ENCODE measurements at regions not wholly inside any gene's neighbourhood (a gene's known extent, or its start where the extent isn't known, plus 50 kb on each side); places are given as distances from the start of the nearest gene placed in this dataset.

- H3K27me3 ChIP-seq (replicated peaks; ENCODE audit: control insufficient read depth, insufficient read depth, low read length): no peaks in the 10 kb centered on the region
- no peak overlapping the region for H3K9ac ChIP-seq (ENCODE audit: low read length)
- H3K4me3 ChIP-seq (ENCODE audit: low read length): no peak overlapping the region
- no peaks in the 10 kb centered on the region for H3K36me3 ChIP-seq (ENCODE audit: control insufficient read depth, insufficient read depth, low read length, severe bottlenecking)
- peaks cover 14% of the 10 kb centered on the region for H3K4me1 ChIP-seq (ENCODE audit: control insufficient read depth, insufficient read depth, low read length)
- no peak for DNase-seq (ENCODE audit: low read depth)
- no peaks in the 10 kb centered on the region for H3K9me3 ChIP-seq (ENCODE audit: control insufficient read depth, low read length)
Measured at GRCh38 chr1:55824251-55824640, 609.1 kb upstream of the USP24 start.

DNA sequence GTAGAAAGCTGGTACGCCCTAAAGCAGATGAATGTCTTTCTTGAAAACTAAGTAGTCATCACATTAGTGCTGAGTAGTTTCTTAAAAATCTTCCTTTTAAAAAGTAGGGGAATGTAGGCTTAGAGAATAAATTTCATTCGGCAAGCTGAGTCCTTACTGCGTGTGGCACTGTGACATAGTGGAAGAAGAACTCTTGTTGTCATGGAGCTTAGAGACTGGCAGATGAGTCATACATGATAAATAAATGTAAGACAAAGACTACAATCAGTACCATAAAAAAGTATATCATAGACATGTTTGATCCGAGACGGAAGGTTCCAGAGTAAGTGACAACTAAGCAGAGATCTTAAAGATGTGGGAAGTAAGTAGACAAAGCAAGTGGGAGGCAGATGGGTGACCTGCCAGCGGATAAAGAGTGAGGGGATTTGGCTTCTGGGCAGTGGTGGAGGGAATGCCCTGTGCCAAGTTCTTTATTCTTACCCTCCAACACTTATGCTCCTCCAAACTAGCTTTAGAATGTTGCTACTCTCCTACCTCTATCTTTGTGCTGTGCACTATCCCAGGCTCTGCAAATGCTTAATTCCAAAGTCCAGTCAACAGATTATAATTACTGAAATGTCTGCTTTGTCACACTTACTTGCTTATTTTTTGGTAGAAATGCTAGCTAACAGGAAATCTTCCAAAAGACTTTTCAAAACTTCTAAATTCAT, 608.5 kb upstream of the USP24 start:
- H3K36me3 ChIP-seq (ENCODE audit: control insufficient read depth, insufficient read depth, low read length, severe bottlenecking): no peaks in the 10 kb centered on the region
- H3K27me3 ChIP-seq (replicated peaks; ENCODE audit: control insufficient read depth, insufficient read depth, low read length): no peaks in the 10 kb centered on the region
- H3K9ac ChIP-seq (ENCODE audit: low read length): no peak overlapping the region

DNA sequence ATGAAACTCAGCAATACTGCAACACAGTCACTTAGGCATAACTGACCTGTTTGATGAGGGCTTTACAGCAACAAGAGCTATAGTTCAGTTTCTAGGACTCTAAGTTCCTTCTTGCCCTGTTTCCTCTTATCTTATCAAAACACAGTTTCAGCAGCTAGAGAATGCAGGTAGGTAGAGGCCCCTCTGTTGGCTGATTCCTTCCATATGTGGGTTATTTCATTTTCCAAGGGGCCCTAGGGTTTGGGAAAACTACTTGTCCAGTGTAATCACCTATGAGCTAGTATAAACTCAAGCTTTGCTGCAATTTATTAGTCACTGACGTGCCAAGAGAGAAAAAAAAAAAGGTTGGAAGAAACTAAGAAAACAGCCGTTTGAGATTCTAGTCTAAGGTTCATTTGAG, 607.7 kb upstream of the USP24 start:
- Histone ChIP-seq H3K4me3 (ENCODE audit: low read length) (no peak overlapping the region), H3K9ac (ENCODE audit: low read length) (no peak overlapping the region), H3K36me3 (ENCODE audit: control insufficient read depth, insufficient read depth, low read length, severe bottlenecking) (no peaks in the 10 kb centered on the region), H3K27me3 (replicated peaks; ENCODE audit: control insufficient read depth, insufficient read depth, low read length) (no peaks in the 10 kb centered on the region), H3K9me3 (ENCODE audit: control insufficient read depth, low read length) (no peaks in the 10 kb centered on the region), H3K4me1 (ENCODE audit: control insufficient read depth, insufficient read depth, low read length) (peaks cover 12% of the 10 kb centered on the region)
- no peak for DNase-seq (ENCODE audit: low read depth)

More for the DNA sequence above, 608.5 kb upstream of the USP24 start:
- Histone ChIP-seq H3K9me3 (ENCODE audit: control insufficient read depth, low read length) (no peaks in the 10 kb centered on the region), H3K4me3 (ENCODE audit: low read length) (no peak overlapping the region), H3K4me1 (ENCODE audit: control insufficient read depth, insufficient read depth, low read length) (peaks cover 14% of the 10 kb centered on the region)
- peak; percentile 57 for DNase-seq (ENCODE audit: low read depth)

DNA sequence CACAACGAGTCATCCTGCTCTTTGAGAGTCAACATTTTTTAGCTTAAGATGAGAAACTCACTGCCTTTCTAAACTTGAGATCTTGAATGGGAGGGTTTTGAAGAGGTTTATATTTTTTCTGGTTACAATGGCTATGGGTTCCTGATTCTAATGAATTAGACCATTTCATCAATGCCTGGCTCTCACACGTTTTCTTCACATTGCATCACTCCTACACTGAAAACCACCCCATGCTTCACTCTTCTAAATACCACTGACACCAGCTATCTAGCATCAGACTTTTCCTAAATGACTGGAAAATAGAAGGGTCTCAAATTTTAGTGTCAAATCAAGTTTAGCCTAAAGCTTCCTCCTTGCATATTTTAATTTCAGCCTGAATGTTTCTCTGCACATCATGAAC, 606.1 kb upstream of the USP24 start:
- Histone ChIP-seq H3K4me3 (ENCODE audit: low read length) (no peak overlapping the region), H3K36me3 (ENCODE audit: control insufficient read depth, insufficient read depth, low read length, severe bottlenecking) (no peaks in the 10 kb centered on the region), H3K9ac (ENCODE audit: low read length) (no peak overlapping the region), H3K9me3 (ENCODE audit: control insufficient read depth, low read length) (no peaks in the 10 kb centered on the region), H3K27me3 (replicated peaks; ENCODE audit: control insufficient read depth, insufficient read depth, low read length) (no peaks in the 10 kb centered on the region), H3K4me1 (ENCODE audit: control insufficient read depth, insufficient read depth, low read length) (peaks cover 7% of the 10 kb centered on the region)
- DNase-seq (ENCODE audit: low read depth): no peak

GRCh38 chr1:55820501-55820900, 605.3 kb upstream of the USP24 start:
- Histone ChIP-seq H3K27me3 (replicated peaks; ENCODE audit: control insufficient read depth, insufficient read depth, low read length) (no peaks in the 10 kb centered on the region), H3K4me1 (ENCODE audit: control insufficient read depth, insufficient read depth, low read length) (peaks cover under 1% of the 10 kb centered on the region), H3K4me3 (ENCODE audit: low read length) (no peak overlapping the region), H3K9ac (ENCODE audit: low read length) (no peak overlapping the region), H3K36me3 (ENCODE audit: control insufficient read depth, insufficient read depth, low read length, severe bottlenecking) (no peaks in the 10 kb centered on the region), H3K9me3 (ENCODE audit: control insufficient read depth, low read length) (no peaks in the 10 kb centered on the region)
- no peak for DNase-seq (ENCODE audit: low read depth)

- H3K27me3 ChIP-seq (replicated peaks; ENCODE audit: control insufficient read depth, insufficient read depth, low read length): no peaks in the 10 kb centered on the region
- H3K36me3 ChIP-seq (ENCODE audit: control insufficient read depth, insufficient read depth, low read length, severe bottlenecking): no peaks in the 10 kb centered on the region
- H3K9me3 ChIP-seq (ENCODE audit: control insufficient read depth, low read length): no peaks in the 10 kb centered on the region
- no peak for DNase-seq (ENCODE audit: low read depth)
- H3K9ac ChIP-seq (ENCODE audit: low read length): no peak overlapping the region
- no peak overlapping the region for H3K4me3 ChIP-seq (ENCODE audit: low read length)
- peaks cover 1% of the 10 kb centered on the region for H3K4me1 ChIP-seq (ENCODE audit: control insufficient read depth, insufficient read depth, low read length)
Measured at GRCh38 chr1:55819011-55819410, 603.8 kb upstream of the USP24 start.

DNA sequence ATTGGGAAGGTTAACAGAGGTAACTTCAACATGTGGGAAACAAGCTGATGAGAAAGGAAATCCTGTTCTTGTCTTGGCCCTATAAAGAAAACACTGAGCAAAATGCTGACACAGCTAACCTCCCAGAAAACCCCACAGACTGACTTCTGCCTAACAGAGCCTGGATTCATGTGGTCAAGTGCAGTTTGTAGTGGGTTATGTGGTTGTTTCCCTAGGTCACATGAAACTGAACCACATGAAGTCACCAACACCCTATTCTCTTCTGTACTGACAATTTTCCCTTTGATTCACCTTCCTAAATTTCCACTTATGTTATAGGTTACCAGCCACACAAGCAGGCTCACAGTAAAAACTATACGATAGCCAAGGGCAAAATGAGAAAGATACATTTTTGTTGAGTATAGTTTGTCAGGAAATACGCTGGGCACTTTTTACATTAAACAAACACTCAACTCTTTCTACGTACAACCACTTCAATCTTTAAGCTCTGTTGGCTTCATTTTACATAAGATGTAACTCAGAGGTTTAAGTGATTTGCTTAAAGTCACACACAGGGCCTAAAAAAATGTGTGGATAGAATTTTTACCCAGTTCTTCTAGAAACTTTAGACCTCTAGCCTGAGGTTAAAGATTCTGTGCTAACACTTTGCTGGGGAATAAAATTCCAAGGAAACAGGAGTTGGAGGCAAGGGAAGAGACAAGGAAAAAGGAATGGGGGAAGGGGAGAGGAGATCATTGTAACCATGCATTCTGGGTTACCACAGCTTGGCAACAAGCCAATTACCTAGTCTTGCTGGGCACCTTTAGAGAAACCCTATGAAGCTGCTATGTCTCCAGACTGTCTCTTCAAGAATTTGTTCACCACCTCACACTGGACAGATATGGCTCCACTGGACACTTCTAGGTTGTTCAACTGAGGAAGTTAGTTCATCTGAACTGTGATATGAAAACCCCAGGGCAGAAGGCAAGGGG, 601.6 kb upstream of the USP24 start:
- Histone ChIP-seq H3K4me1 (ENCODE audit: control insufficient read depth, insufficient read depth, low read length) (peaks cover 24% of the 10 kb centered on the region), H3K9me3 (ENCODE audit: control insufficient read depth, low read length) (no peaks in the 10 kb centered on the region), H3K27me3 (replicated peaks; ENCODE audit: control insufficient read depth, insufficient read depth, low read length) (no peaks in the 10 kb centered on the region), H3K9ac (ENCODE audit: low read length) (no peak overlapping the region), H3K36me3 (ENCODE audit: control insufficient read depth, insufficient read depth, low read length, severe bottlenecking) (no peaks in the 10 kb centered on the region), H3K4me3 (ENCODE audit: low read length) (no peak overlapping the region)
- DNase-seq (ENCODE audit: low read depth): no peak

DNA sequence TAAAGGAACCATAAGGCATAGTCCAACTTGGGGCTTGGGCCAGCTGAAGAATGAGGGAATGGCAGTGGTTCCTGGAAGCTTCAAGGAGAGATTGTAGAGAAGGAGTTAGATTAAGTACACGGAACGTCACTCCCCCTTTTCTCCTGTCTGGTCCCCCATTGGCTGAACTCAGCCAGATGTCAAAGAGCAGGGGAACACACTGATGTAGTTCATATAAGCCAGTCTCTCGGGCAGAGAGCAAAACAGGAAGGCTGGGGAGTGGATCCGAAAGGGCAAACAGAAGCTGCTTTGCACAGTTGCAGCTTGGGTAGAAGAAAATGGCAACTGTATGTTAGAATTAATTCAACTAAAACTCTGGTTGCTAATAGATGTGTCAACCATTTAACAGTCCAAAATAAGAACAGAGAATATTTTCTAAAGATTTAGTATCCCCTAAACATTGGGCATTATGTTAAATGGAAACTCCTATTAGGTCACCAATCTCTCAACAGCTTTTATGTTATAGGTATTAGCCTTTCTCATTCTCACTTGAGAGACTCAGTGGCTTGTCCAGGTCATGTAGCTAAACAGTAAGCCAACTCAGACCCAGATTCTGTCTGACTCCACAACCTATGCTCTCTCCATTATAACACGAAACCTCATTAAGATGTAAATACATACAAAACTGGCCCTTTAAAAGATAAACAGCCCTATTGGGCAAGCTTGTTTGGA, 600.7 kb upstream of the USP24 start:
- Histone ChIP-seq H3K4me1 (ENCODE audit: control insufficient read depth, insufficient read depth, low read length) (peaks cover 24% of the 10 kb centered on the region), H3K4me3 (ENCODE audit: low read length) (no peak overlapping the region), H3K9ac (ENCODE audit: low read length) (no peak overlapping the region), H3K27me3 (replicated peaks; ENCODE audit: control insufficient read depth, insufficient read depth, low read length) (no peaks in the 10 kb centered on the region), H3K9me3 (ENCODE audit: control insufficient read depth, low read length) (no peaks in the 10 kb centered on the region), H3K36me3 (ENCODE audit: control insufficient read depth, insufficient read depth, low read length, severe bottlenecking) (no peaks in the 10 kb centered on the region)
- no peak for DNase-seq (ENCODE audit: low read depth)

DNA sequence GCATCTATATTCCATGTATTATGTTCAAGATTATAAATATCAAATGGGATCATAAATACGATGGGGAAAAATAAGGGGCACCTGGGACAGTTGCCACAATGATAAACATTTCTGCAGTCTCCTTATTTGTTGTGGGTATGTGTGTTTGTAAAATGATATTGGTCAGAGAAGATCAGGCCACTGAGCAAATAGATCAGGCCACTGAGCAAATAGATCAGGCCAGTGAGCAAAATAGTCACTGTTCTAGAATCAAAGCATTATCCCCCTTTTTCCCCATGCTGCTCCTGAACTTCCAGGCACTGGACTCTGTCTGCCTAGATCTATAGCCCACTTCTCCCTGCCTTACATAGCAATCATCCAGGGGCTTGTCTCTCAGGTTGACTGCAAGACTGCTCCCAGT, 599.8 kb upstream of the USP24 start:
- Histone ChIP-seq H3K4me1 (ENCODE audit: control insufficient read depth, insufficient read depth, low read length) (peaks cover 24% of the 10 kb centered on the region), H3K9ac (ENCODE audit: low read length) (no peak overlapping the region), H3K36me3 (ENCODE audit: control insufficient read depth, insufficient read depth, low read length, severe bottlenecking) (no peaks in the 10 kb centered on the region), H3K9me3 (ENCODE audit: control insufficient read depth, low read length) (no peaks in the 10 kb centered on the region), H3K4me3 (ENCODE audit: low read length) (no peak overlapping the region), H3K27me3 (replicated peaks; ENCODE audit: control insufficient read depth, insufficient read depth, low read length) (no peaks in the 10 kb centered on the region)
- DNase-seq (ENCODE audit: low read depth): no peak

DNA sequence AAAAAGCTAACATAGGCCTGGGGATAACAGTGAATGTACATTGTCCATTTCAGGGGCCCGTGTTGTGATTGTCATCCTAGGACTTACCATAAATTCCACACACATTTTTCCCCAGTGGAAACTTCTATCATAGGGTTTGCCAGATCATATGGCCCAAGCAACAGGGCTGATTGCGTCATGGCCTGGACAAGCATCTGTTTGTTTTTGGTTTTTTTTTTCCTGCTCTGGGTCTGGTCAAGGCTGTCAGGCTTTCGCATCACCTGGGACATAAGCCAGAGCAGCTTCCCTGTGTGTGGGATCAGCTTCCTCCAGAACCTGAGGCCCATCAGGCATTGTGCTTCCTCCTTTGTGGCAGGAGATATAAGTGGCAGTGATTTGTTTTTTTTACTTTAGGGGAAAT, 598.5 kb upstream of the USP24 start:
- peaks cover 24% of the 10 kb centered on the region for H3K4me1 ChIP-seq (ENCODE audit: control insufficient read depth, insufficient read depth, low read length)
- H3K27me3 ChIP-seq (replicated peaks; ENCODE audit: control insufficient read depth, insufficient read depth, low read length): no peaks in the 10 kb centered on the region
- H3K9me3 ChIP-seq (ENCODE audit: control insufficient read depth, low read length): no peaks in the 10 kb centered on the region
- no peak overlapping the region for H3K4me3 ChIP-seq (ENCODE audit: low read length)
- peak; percentile 93 for DNase-seq (ENCODE audit: low read depth)
- H3K36me3 ChIP-seq (ENCODE audit: control insufficient read depth, insufficient read depth, low read length, severe bottlenecking): no peaks in the 10 kb centered on the region
- peak overlapping the region; percentile 18 for H3K9ac ChIP-seq (ENCODE audit: low read length)

DNA sequence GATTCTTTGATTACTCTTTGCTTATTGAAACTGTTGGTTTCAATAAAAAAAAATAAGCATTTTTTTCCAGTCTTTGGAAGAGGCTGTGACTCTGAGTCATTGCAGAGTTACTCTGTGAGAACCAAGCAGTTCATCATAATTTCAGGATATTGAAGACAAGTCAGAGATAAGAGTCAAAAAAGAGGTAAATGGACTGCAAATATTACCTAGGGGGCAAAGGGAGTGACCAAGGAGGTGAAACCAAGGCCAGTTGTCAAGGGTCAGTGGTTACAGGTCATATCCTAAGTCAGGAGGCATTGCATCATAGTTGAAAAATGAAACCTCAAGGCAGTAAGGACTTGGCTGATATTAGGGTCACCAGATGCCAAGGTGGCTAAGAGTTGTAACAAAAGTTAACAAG, 597.1 kb upstream of the USP24 start:
- peaks cover 2% of the 10 kb centered on the region for H3K9me3 ChIP-seq (ENCODE audit: control insufficient read depth, low read length)
- H3K9ac ChIP-seq (ENCODE audit: low read length): no peak overlapping the region
- H3K36me3 ChIP-seq (ENCODE audit: control insufficient read depth, insufficient read depth, low read length, severe bottlenecking): no peaks in the 10 kb centered on the region
- H3K4me3 ChIP-seq (ENCODE audit: low read length): peak overlapping the region; percentile 18
- no peaks in the 10 kb centered on the region for H3K27me3 ChIP-seq (replicated peaks; ENCODE audit: control insufficient read depth, insufficient read depth, low read length)
- peaks cover 24% of the 10 kb centered on the region for H3K4me1 ChIP-seq (ENCODE audit: control insufficient read depth, insufficient read depth, low read length)
- peak; percentile 59 for DNase-seq (ENCODE audit: low read depth)
